Inflammatory macrophage treated with lipopolysaccharide for 4 hours (primary cell): ENCODE measurements at regions not wholly inside any gene's neighbourhood (a gene's known extent, or its start where the extent isn't known, plus 50 kb on each side); places are given as distances from the start of the nearest gene placed in this dataset.
"Not testable (repeated sequence)": the region's sequence is repeated elsewhere in the genome, so short reads cannot be mapped to it uniquely, and the experiment has no call there.

Source experiments
- DNase-seq: peaks from one replicate; pipeline ENCODE4 v3.0.0-alpha.2; 2020

DNA sequence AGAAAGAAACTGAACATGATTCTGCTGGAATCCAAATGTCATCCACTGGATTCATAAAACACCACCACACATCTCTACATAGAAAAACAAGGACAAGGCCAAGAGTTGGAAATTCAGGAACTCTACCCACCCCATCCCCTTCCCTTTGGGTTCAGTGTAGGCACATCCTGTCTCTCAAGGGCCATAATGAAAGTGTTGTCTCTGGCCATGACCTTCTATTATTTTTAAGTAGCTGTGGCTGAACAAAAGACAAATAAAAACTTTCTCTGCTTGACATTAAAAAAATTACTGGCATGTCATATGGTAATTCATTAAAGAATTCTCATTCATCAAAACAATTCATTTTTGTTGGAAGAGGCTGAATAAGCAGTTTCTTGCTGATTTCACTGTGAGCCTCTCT is 54.9 kb upstream of the ZBTB18 start:
- no peak for DNase-seq

DNA sequence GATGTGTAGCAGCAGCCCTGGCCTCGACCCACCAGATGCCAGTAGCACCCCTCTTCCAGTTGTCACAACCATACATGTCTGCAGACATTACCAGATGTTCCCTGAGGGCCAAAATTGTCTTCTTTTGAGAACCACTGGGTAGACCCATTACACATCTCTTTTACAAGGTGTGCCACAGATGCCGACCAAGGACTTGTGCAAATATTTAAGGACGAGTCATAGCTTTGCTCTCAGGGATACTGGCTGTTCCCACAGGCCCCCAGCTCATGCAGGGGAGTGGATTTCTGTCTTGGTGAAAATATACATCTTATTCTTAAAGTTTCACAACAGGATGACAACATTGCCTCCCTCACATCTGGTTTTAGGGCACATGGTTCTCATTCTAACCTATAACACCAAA is 59.4 kb upstream of the ZBTB18 start:
- DNase-seq = no peak

- no peak for DNase-seq
These were observed 66.3 kb upstream of the ZBTB18 start for GRCh38 chr1:243984788-243985187.

DNA sequence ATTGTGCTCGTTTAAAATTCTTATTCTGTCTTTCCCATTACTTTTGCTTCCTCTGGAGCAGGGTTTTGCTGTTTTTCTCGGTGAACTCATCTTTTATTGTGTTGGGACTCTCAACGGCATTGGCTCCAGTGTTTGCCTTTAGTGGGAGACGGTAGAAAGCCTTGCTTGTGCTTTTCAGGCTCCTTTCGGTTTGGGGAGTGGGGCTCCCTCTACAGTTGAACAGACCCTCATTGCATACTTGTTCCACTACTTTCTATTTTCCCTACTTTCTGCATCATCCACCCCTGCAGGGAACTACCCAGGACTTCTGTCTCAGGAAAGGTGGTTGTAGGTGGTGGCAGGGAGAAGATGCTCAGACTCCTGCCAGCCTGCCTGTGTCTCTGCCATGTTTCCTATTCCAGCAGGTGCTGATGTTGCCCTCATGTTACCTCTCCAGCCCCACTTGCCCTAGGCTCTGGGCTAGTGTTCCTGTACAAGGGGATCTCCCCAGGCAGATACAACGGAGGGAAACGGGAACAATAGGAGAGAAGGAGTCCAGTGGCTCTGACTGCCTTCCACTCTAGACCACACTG is 68.5 kb upstream of the ZBTB18 start:
- DNase-seq = no peak

DNA sequence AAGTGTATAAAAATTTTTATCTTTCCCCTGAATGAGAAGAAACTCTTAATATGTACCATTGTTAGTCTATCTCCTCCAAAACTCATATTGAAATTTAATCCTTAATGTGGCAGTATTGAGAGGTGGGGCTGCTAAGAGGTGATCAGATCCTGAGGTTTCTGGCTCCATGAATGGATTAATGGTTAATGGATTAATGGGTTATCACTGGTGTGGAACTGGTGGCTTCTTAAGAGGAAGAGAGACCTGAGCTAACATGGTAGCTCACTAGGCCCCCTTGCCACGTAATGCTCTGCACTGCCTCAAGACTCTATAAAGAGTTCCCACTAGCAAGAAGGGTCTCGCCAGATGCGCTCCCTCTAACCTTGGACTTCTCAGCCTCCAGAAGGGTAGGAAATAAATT is 70.6 kb upstream of the ZBTB18 start:
- no peak for DNase-seq

GRCh38 chr1:243980071-243980470 is 71.0 kb upstream of the ZBTB18 start:
- DNase-seq = no peak

GRCh38 chr1:243979396-243979795 is 71.7 kb upstream of the ZBTB18 start:
- no peak for DNase-seq

DNA sequence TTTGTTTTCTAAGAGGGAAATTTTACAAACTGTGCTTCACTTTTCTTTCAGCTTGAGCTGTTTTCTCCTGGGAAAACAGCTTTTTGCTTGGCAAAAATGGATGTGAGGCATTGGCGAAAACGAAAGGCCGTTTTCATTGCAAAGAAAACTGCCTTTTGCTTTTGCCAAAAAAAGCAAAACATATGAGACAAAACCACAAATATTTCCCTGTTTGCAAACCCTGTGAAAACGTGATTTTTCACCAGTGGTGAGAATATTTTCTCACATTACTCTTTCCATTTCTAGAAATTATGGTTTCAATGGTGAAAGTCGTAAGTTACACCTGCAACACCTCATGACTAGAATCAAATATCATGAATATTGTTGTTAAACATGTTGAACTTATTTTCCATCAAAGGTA is 74.0 kb upstream of the ZBTB18 start:
- DNase-seq = no peak

GRCh38 chr1:243974451-243975292 is 76.4 kb upstream of the ZBTB18 start:
- no peak for DNase-seq

GRCh38 chr1:243973169-243973568 is 77.9 kb upstream of the ZBTB18 start:
- DNase-seq = no peak

- no peak for DNase-seq
These were observed 81.0 kb upstream of the ZBTB18 start for GRCh38 chr1:243970077-243970476.

DNA sequence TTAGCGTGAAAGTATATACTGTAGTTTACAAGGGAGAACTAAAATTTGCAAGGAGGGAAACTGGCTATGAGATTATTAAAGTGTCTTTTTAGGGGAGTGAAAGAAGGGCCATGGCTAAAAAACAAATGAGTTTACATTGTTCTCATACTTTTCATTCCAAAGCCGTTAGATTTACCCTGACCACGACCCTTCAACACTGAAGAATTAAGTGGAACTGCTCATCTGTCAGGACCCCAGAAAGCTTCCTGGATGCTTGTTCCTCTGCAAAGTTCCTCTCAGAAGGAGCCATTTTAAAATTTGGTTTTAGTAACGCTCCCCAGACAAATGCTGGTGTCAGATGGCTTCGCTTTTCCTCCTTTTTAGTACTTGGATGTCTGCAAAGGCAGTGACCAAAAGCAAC is 82.7 kb upstream of the ZBTB18 start:
- no peak for DNase-seq

DNA sequence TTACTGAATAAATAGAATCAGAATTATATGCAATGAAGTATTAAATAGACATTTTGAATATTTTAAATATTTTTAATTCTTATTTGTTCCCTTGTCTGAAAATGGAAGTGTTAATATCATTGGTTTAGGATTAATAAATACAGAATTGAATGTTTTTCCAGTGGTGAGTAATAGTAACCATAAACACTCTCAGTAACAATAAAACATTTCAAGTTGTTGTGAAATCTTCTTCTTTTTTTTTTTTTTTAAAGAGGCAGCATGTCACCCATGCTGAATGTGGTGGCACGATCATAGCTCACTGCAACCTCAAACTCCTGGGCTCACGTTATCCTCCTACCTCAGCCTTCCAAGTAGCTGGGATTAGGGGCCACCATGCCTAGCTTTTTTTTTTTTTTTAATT is 86.2 kb upstream of the ZBTB18 start:
- DNase-seq = peak; percentile 3

GRCh38 chr1:243963571-243963970 is 87.5 kb upstream of the ZBTB18 start:
- DNase-seq = peak; percentile 32

- no peak for DNase-seq
These were observed 88.5 kb upstream of the ZBTB18 start for GRCh38 chr1:243962541-243962940.

- no peak for DNase-seq
These were observed 91.1 kb upstream of the ZBTB18 start for GRCh38 chr1:243959998-243960397.

DNA sequence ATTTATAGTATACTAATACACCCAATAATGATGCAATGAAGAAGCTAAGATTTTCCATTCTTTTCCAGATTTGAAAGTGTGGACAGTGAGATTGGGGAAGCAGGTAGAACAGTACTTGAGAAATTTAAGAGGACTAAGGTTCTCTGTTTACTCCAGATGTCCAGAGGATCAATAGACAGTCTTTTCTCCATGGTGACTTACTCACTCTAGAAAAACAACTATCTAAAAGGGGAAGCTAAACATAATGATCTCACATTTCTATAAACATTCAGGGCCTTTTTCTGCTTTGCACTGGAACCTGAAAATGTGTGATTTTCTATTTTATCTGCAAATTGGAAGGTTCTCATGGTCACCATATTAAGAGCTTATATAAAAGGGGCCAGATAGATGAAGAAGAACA is 93.9 kb upstream of the ZBTB18 start:
- DNase-seq = no peak

DNA sequence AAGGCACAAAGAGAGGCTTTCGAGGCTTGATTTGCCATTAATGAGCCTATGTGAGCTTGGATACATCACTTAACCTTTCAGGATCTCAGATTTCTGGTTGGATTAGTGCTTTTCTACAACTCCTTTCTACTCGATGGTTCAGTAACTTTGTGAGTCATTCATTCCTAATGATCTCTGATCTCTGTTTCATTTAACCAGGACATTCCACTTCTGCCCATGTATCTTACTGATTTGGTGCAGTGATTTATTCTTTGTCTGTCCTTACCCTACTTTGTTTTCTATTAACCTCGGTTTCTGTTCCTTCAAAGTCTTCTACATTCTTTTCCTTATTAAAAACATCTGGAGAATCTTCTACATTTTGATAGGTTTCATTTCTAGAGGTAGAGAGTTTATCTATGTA is 94.6 kb upstream of the ZBTB18 start:
- no peak for DNase-seq

DNA sequence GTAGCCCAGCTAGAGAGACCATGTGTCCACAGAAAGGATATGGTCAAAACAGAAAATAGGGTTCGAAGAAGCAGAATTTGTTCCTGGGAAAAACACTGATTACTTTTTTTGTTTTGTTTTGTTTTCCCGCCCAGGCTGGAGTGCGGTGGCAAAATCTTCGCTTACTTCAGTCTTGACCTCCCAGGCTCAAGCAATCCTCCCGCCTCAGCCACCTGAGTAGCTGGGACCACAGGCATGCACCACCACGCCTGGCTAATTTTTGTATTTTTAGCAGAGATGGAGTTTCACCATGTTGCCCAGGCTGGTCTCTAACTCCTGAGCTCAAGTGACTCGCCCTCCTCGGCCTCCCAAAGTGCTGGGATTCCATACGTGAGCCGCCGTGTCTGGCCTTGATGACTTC is 99.9 kb upstream of the ZBTB18 start:
- not testable (repeated sequence) for DNase-seq

GRCh38 chr1:243950166-243950565 is 100.1 kb upstream of the AKT3 start:
- no peak for DNase-seq

DNA sequence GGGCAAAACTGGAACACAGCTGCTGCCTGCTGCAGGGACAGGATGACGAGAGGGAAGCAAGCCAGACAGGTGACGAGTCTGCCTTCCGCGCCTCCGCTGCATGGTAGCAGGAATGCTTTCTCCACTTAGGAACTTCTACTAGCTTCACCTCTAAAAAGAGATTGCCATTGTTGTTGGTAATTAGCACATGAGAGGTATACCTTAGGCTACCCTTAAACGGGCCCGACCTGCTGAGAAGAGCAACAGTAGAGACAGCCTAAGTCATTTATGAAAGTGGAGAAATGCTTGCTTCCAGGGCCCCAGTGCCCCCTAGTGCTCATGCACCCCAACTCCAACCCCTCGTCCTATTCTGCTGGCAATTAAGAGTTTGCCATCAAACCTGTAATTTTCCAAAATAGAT is 96.9 kb upstream of the AKT3 start:
- DNase-seq = peak; percentile 43

DNA sequence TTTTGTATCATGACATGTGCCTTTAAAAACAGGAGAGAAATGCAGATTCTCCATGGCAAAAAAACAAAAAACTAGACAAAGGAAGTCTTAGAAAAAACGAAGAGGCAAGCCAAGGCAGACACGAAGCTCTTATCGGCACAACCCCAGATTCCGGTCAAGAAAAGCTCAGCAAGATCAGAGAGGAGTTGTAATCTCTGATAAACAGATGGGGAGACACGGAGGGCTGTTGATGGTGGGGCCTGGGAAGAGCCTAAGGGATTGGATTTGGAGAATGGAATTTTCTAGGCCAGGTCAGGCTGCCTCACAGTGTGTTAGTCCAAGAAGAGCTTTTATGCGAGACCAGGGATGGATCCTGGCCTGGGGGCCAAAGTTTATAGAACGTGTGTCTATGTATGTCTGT is 96.2 kb upstream of the AKT3 start:
- DNase-seq = no peak

- DNase-seq = no peak
These were observed 95.7 kb upstream of the AKT3 start for GRCh38 chr1:243945727-243946126.

- DNase-seq = no peak
These were observed 94.6 kb upstream of the AKT3 start for GRCh38 chr1:243944429-243945160.
